CD4-positive, alpha-beta memory T cell (primary cell): ENCODE measurements at regions not wholly inside any gene's neighbourhood (a gene's known extent, or its start where the extent isn't known, plus 50 kb on each side); places are given as distances from the start of the nearest gene placed in this dataset.

ENCODE experiments used
- CTCF ChIA-PET: fragments of 350-600 bp; sonication (Branson Sonifier 250); formaldehyde crosslinking; loops from one replicate; lab custom pipeline; 2021; ENCODE audit warnings: inconsistent platforms; ENCODE audit not compliant: partially characterized antibody; lab: Charles Lee
- POLR2A ChIA-PET: fragments of 350-600 bp; sonication (Branson Sonifier 250); formaldehyde crosslinking; loops from one replicate; lab custom pipeline; 2021; ENCODE audit not compliant: partially characterized antibody; lab: Charles Lee
- DNase-seq, 5 donors: peaks; one replicate each; pipeline versions ENCODE4 v3.0.0 to v3.0.0-alpha.2; 2020 to 2022; ENCODE audit warnings: mixed read lengths in 1 of 5
- H3K27ac ChIP-seq: one replicate; pipeline ENCODE4 v1.7.0; 2013; ENCODE audit warnings: low read depth, low read length
- H3K27me3 ChIP-seq: 2 replicates; pipeline ENCODE4 v1.7.0; 2013; ENCODE audit warnings: mild to moderate bottlenecking, low read length, moderate library complexity; ENCODE audit not compliant: insufficient read depth
- H3K36me3 ChIP-seq: 2 replicates; pipeline ENCODE4 v1.7.0; 2013; ENCODE audit warnings: mild to moderate bottlenecking, low read length, moderate library complexity; ENCODE audit not compliant: insufficient read depth
- H3K4me1 ChIP-seq: 2 replicates; pipeline ENCODE4 v1.7.0; 2013; ENCODE audit warnings: mild to moderate bottlenecking, low read length, moderate library complexity; ENCODE audit not compliant: insufficient read depth
- H3K4me3 ChIP-seq, 2 donors: one replicate each; pipeline ENCODE4 v1.7.0; 2013; ENCODE audit warnings: low read length in 2 of 2, mild to moderate bottlenecking in 1 of 2
- H3K9me3 ChIP-seq, 2 donors: one replicate each; pipeline ENCODE4 v1.7.0; 2013; ENCODE audit warnings: low read length in 2 of 2, control low read depth in 1 of 2; ENCODE audit not compliant: control insufficient read depth in 1 of 2
- H3K27ac Mint-ChIP-seq, 7 donors: one replicate each; pipeline ENCODE4 v1.8.0; 2020 to 2021; ENCODE audit warnings: mixed read lengths in 7 of 7, mild to moderate bottlenecking in 6 of 7, inconsistent platforms in 3 of 7, moderate library complexity in 3 of 7
- H3K27me3 Mint-ChIP-seq, 2 donors: one replicate each; pipeline ENCODE4 v1.8.0; 2020 to 2021; ENCODE audit warnings: mixed read lengths in 2 of 2
- H3K36me3 Mint-ChIP-seq, 2 donors: one replicate each; pipeline ENCODE4 v1.8.0; 2020 to 2021; ENCODE audit warnings: mixed read lengths in 2 of 2, inconsistent platforms in 1 of 2, mild to moderate bottlenecking in 1 of 2
- H3K4me1 Mint-ChIP-seq, 4 donors: one replicate each; pipeline ENCODE4 v1.8.0; 2020 to 2021; ENCODE audit warnings: mixed read lengths in 4 of 4, mild to moderate bottlenecking in 1 of 4
- H3K4me3 Mint-ChIP-seq, 8 donors: one replicate each; pipeline ENCODE4 v1.8.0; 2020 to 2021; ENCODE audit warnings: mixed read lengths in 8 of 8, mild to moderate bottlenecking in 7 of 8, moderate library complexity in 6 of 8, inconsistent platforms in 3 of 8
- H3K9me3 Mint-ChIP-seq, 8 donors: one replicate each; pipeline ENCODE4 v1.8.0; 2020 to 2021; ENCODE audit warnings: mixed read lengths in 8 of 8, mild to moderate bottlenecking in 5 of 8, inconsistent platforms in 3 of 8, moderate library complexity in 1 of 8
- intact Hi-C: fragments of 100-400 bp; cut with micrococcal nuclease; formaldehyde crosslinking; loops from one replicate; pipeline ENCODE4 v1.15.1; 2023

- Mint-ChIP-seq H3K4me3 (no peak overlapping the region), H3K36me3 (no peaks in the 10 kb centered on the region), H3K9me3 (no peaks in the 10 kb centered on the region), H3K27me3 (no peaks in the 10 kb centered on the region), H3K4me1 (no peaks in the 10 kb centered on the region), H3K27ac (no peak overlapping the region)
- Histone ChIP-seq H3K4me3 (no peak overlapping the region), H3K36me3 (no peaks in the 10 kb centered on the region), H3K9me3 (no peaks in the 10 kb centered on the region), H3K27me3 (no peaks in the 10 kb centered on the region), H3K27ac (no peak overlapping the region), H3K4me1 (no peaks in the 10 kb centered on the region)
- intact Hi-C loops, result no loop called here
- ChIA-PET POLR2A (no interaction called here), CTCF (no interaction called here)
- no peak for DNase-seq
Measured at GRCh38 chr10:90417476-90418210, 440.2 kb downstream of the HTR7 start.

- ChIA-PET POLR2A (no interaction called here), CTCF (no interaction called here)
- no peak overlapping the region for H3K27ac Mint-ChIP-seq
- H3K9me3 ChIP-seq, result no peaks in the 10 kb centered on the region
- DNase-seq, result no peak
- no peaks in the 10 kb centered on the region for H3K27me3 ChIP-seq
- no peaks in the 10 kb centered on the region for H3K4me1 ChIP-seq
- no peak overlapping the region for H3K4me3 Mint-ChIP-seq
- intact Hi-C loops, result no loop called here
- no peak overlapping the region for H3K27ac ChIP-seq
- no peaks in the 10 kb centered on the region for H3K27me3 Mint-ChIP-seq
- H3K4me1 Mint-ChIP-seq, result no peaks in the 10 kb centered on the region
- no peaks in the 10 kb centered on the region for H3K36me3 Mint-ChIP-seq
- H3K36me3 ChIP-seq, result no peaks in the 10 kb centered on the region
- H3K4me3 ChIP-seq, result no peak overlapping the region
- H3K9me3 Mint-ChIP-seq, result peaks cover 0 to 6% (median 0%) of the 10 kb centered on the region in 8 donors
Measured at GRCh38 chr10:90418869-90419652, 438.8 kb downstream of the HTR7 start.

- ChIA-PET POLR2A (no interaction called here), CTCF (no interaction called here)
- H3K9me3 Mint-ChIP-seq, result peaks cover 0 to 7% (median 0%) of the 10 kb centered on the region in 8 donors
- no peaks in the 10 kb centered on the region for H3K4me1 Mint-ChIP-seq
- no peak overlapping the region for H3K4me3 ChIP-seq
- intact Hi-C loops, result no loop called here
- no peak overlapping the region for H3K4me3 Mint-ChIP-seq
- H3K27me3 ChIP-seq, result no peaks in the 10 kb centered on the region
- no peaks in the 10 kb centered on the region for H3K27me3 Mint-ChIP-seq
- no peaks in the 10 kb centered on the region for H3K36me3 ChIP-seq
- H3K4me1 ChIP-seq, result no peaks in the 10 kb centered on the region
- H3K27ac ChIP-seq, result no peak overlapping the region
- no peaks in the 10 kb centered on the region for H3K36me3 Mint-ChIP-seq
- no peaks in the 10 kb centered on the region for H3K9me3 ChIP-seq
- DNase-seq, result no peak
- no peak overlapping the region for H3K27ac Mint-ChIP-seq
Measured at GRCh38 chr10:90420637-90421318, 437.1 kb downstream of the HTR7 start.

GRCh38 chr10:90421874-90422273 is 436.0 kb downstream of the HTR7 start:
- no peaks in the 10 kb centered on the region for H3K4me1 Mint-ChIP-seq
- peaks cover 0 to 11% (median 1%) of the 10 kb centered on the region in 8 donors for H3K9me3 Mint-ChIP-seq
- H3K27me3 ChIP-seq, result no peaks in the 10 kb centered on the region
- CTCF ChIA-PET, result no interaction called here
- no peak overlapping the region for H3K27ac ChIP-seq
- no peaks in the 10 kb centered on the region for H3K36me3 ChIP-seq
- H3K4me1 ChIP-seq, result no peaks in the 10 kb centered on the region
- no peak overlapping the region for H3K27ac Mint-ChIP-seq
- POLR2A ChIA-PET, result no interaction called here
- no peak for DNase-seq
- H3K4me3 Mint-ChIP-seq, result no peak overlapping the region
- no peaks in the 10 kb centered on the region for H3K9me3 ChIP-seq
- intact Hi-C loops, result no loop called here
- no peak overlapping the region for H3K4me3 ChIP-seq
- no peaks in the 10 kb centered on the region for H3K27me3 Mint-ChIP-seq
- no peaks in the 10 kb centered on the region for H3K36me3 Mint-ChIP-seq

GRCh38 chr10:90424730-90425129 is 433.1 kb downstream of the HTR7 start:
- Mint-ChIP-seq H3K4me3 (no peak overlapping the region), H3K9me3 (peaks cover 0 to 14% (median 2%) of the 10 kb centered on the region in 8 donors), H3K4me1 (no peaks in the 10 kb centered on the region), H3K27me3 (no peaks in the 10 kb centered on the region), H3K36me3 (no peaks in the 10 kb centered on the region), H3K27ac (no peak overlapping the region)
- H3K36me3 ChIP-seq, result no peaks in the 10 kb centered on the region
- intact Hi-C loops, result no loop called here
- no peaks in the 10 kb centered on the region for H3K27me3 ChIP-seq
- H3K4me1 ChIP-seq, result no peaks in the 10 kb centered on the region
- DNase-seq, result no peak
- H3K9me3 ChIP-seq, result no peaks in the 10 kb centered on the region
- H3K27ac ChIP-seq, result no peak overlapping the region
- ChIA-PET POLR2A (no interaction called here), CTCF (no interaction called here)
- no peak overlapping the region for H3K4me3 ChIP-seq

- no peak for DNase-seq
- Histone ChIP-seq H3K36me3 (no peaks in the 10 kb centered on the region), H3K4me3 (no peak overlapping the region), H3K27ac (no peak overlapping the region), H3K4me1 (no peaks in the 10 kb centered on the region), H3K27me3 (no peaks in the 10 kb centered on the region), H3K9me3 (no peaks in the 10 kb centered on the region)
- no peaks in the 10 kb centered on the region for H3K27me3 Mint-ChIP-seq
- H3K4me1 Mint-ChIP-seq, result no peaks in the 10 kb centered on the region
- peaks cover 0 to 8% (median 2%) of the 10 kb centered on the region in 8 donors for H3K9me3 Mint-ChIP-seq
- POLR2A ChIA-PET, result no interaction called here
- CTCF ChIA-PET, result no interaction called here
- no peak overlapping the region for H3K4me3 Mint-ChIP-seq
- intact Hi-C loops, result no loop called here
- no peak overlapping the region for H3K27ac Mint-ChIP-seq
- no peaks in the 10 kb centered on the region for H3K36me3 Mint-ChIP-seq
Measured at GRCh38 chr10:90430186-90430585, 427.7 kb downstream of the HTR7 start.

- Histone ChIP-seq H3K4me1 (no peaks in the 10 kb centered on the region), H3K27me3 (no peaks in the 10 kb centered on the region), H3K27ac (no peak overlapping the region), H3K9me3 (no peaks in the 10 kb centered on the region), H3K4me3 (no peak overlapping the region), H3K36me3 (no peaks in the 10 kb centered on the region)
- peaks cover 0 to 5% (median 0%) of the 10 kb centered on the region in 8 donors for H3K9me3 Mint-ChIP-seq
- H3K4me1 Mint-ChIP-seq, result no peaks in the 10 kb centered on the region
- H3K27ac Mint-ChIP-seq, result no peak overlapping the region
- no peaks in the 10 kb centered on the region for H3K36me3 Mint-ChIP-seq
- ChIA-PET POLR2A (no interaction called here), CTCF (no interaction called here)
- intact Hi-C loops, result no loop called here
- no peak overlapping the region for H3K4me3 Mint-ChIP-seq
- no peak for DNase-seq
- no peaks in the 10 kb centered on the region for H3K27me3 Mint-ChIP-seq
Measured at GRCh38 chr10:90432866-90433265, 425.0 kb downstream of the HTR7 start.
